ENCODE measurements at regions not wholly inside any gene's neighbourhood (a gene's known extent, or its start where the extent isn't known, plus 50 kb on each side); places are given as distances from the start of the nearest gene placed in this dataset.

DNA sequence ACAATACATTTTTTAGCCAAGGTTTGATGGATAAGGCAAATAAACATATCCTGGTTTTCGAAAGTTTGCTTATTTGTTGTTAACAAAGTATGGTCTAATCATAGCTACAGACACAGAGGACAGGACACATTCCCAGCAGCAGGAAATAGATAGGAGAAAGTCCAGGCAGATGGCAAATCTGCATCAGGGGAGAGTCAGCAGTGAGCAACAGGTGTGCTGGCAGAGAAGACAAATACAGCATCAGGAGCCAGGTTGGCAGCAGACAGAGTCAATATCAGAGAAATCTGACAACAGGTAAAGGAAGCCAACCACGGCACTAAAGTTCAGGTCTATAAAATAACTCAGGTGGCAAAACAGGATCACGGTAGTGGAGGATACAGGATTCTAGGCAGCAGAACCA, 210.7 kb upstream of the PTBP2 start:
- CTCF ChIA-PET: no interaction called here
- DNase-seq: no peak
- POLR2A ChIA-PET: no interaction called here

GRCh38 chr1:96513136-96513535, 208.4 kb upstream of the PTBP2 start:
- 38% methylated on average over 1 of the region's 1 CpG for WGBS (ENCODE audit: low lambda C conversion rate)
- Histone ChIP-seq H2AFZ (ENCODE audit: low read depth) (no peak overlapping the region), H3K9me3 (no peaks in the 10 kb centered on the region), H3K36me3 (replicated peaks in 1 of 2; ENCODE audit: control insufficient read depth in 1 of 2, insufficient read depth in 2 of 2, low read length in 1 of 2) (no peaks in the 10 kb centered on the region), H3K4me1 (ENCODE audit: control insufficient read depth in 1 of 2, insufficient read depth in 2 of 2, low read depth in 1 of 2, low read length in 1 of 2) (no peaks in the 10 kb centered on the region), H3K27me3 (ENCODE audit: insufficient read depth) (no peaks in the 10 kb centered on the region), H3K4me2 (no peak overlapping the region), H3K9me2 (no peaks in the 10 kb centered on the region), H4K20me1 (ENCODE audit: insufficient read depth) (no peaks in the 10 kb centered on the region), H3K27ac (ENCODE audit: low read depth in 2 of 2, low read length in 1 of 2) (no peak overlapping the region), H3K4me3 (ENCODE audit: low read depth in 2 of 2, low read length in 1 of 2) (no peak overlapping the region), H3K79me2 (ENCODE audit: insufficient read depth) (no peaks in the 10 kb centered on the region), H3K9ac (no peak overlapping the region), H3F3A (replicated peaks; ENCODE audit: insufficient read depth) (no peaks in the 10 kb centered on the region)
- POLR2A ChIA-PET: no interaction called here
- no peak for DNase-seq
- CTCF ChIA-PET: interaction anchor here (0.6 kb wide), 1 partner anchor 8 kb away, joined by 3 read pairs; no protein-coding TSS in a partner anchor
- TF ChIP-seq GABPA (IDR thresholded peaks at IDR 0.05; ENCODE audit: low read depth) (no peak), MXI1 (IDR thresholded peaks at IDR 0.05; ENCODE audit: low read depth, low read length) (no peak)

More for the DNA sequence above, 210.7 kb upstream of the PTBP2 start:
- 85% methylated on average over 3 of the region's 3 CpGs for WGBS (ENCODE audit: low lambda C conversion rate)
- Histone ChIP-seq H3F3A (replicated peaks; ENCODE audit: insufficient read depth) (no peaks in the 10 kb centered on the region), H3K9me3 (no peaks in the 10 kb centered on the region), H3K4me3 (ENCODE audit: low read depth in 2 of 2, low read length in 1 of 2) (no peak overlapping the region), H3K79me2 (ENCODE audit: insufficient read depth) (no peaks in the 10 kb centered on the region), H2AFZ (ENCODE audit: low read depth) (no peak overlapping the region), H3K27me3 (ENCODE audit: insufficient read depth) (no peaks in the 10 kb centered on the region), H4K20me1 (ENCODE audit: insufficient read depth) (no peaks in the 10 kb centered on the region), H3K27ac (ENCODE audit: low read depth in 2 of 2, low read length in 1 of 2) (no peak overlapping the region), H3K9ac (no peak overlapping the region), H3K36me3 (replicated peaks in 1 of 2; ENCODE audit: control insufficient read depth in 1 of 2, insufficient read depth in 2 of 2, low read length in 1 of 2) (no peaks in the 10 kb centered on the region), H3K4me2 (no peak overlapping the region), H3K4me1 (ENCODE audit: control insufficient read depth in 1 of 2, insufficient read depth in 2 of 2, low read depth in 1 of 2, low read length in 1 of 2) (no peaks in the 10 kb centered on the region), H3K9me2 (no peaks in the 10 kb centered on the region)
- no peak for TF ChIP-seq GATA2 (CRISPR knock-in tag; IDR thresholded peaks at IDR 0.05)

DNA sequence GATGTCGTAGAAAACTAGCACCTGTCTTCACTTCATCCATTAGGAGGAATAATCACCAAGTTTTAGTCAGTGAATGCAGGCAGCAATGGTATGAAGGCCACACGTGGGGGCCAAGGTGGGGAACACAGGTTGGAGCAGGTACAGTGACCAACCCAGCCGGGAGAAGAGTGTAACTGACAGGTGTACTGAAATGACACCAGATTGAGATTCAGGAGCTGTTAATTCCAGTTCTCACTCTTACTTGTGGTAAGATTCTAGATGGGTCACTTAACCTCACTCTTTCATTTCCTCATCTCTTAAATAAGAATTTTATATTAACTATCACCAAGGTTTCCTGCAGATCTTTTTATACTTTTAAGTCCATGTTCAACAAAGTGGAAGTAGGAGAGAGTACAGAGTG, 206.2 kb upstream of the PTBP2 start:
- Histone ChIP-seq H3K9ac (no peak overlapping the region), H3K4me1 (ENCODE audit: control insufficient read depth in 1 of 2, insufficient read depth in 2 of 2, low read depth in 1 of 2, low read length in 1 of 2) (no peaks in the 10 kb centered on the region), H3F3A (replicated peaks; ENCODE audit: insufficient read depth) (no peaks in the 10 kb centered on the region), H4K20me1 (ENCODE audit: insufficient read depth) (no peaks in the 10 kb centered on the region), H3K27me3 (ENCODE audit: insufficient read depth) (no peaks in the 10 kb centered on the region), H3K27ac (ENCODE audit: low read depth in 2 of 2, low read length in 1 of 2) (no peak overlapping the region), H3K9me3 (no peaks in the 10 kb centered on the region), H3K4me3 (ENCODE audit: low read depth in 2 of 2, low read length in 1 of 2) (no peak overlapping the region), H3K9me2 (no peaks in the 10 kb centered on the region), H2AFZ (ENCODE audit: low read depth) (no peak overlapping the region), H3K36me3 (replicated peaks in 1 of 2; ENCODE audit: control insufficient read depth in 1 of 2, insufficient read depth in 2 of 2, low read length in 1 of 2) (no peaks in the 10 kb centered on the region), H3K4me2 (no peak overlapping the region), H3K79me2 (ENCODE audit: insufficient read depth) (no peaks in the 10 kb centered on the region)
- CTCF ChIA-PET: no interaction called here
- no peak for DNase-seq
- WGBS (ENCODE audit: low lambda C conversion rate): 60% methylated on average over 3 of the region's 3 CpGs
- POLR2A ChIA-PET: no interaction called here
- no peak for TF ChIP-seq TAF1 (IDR thresholded peaks at IDR 0.05; ENCODE audit: borderline replicate concordance, low read depth, low read length)
- TF ChIP-seq RFX5 (IDR thresholded peaks at IDR 0.05; ENCODE audit: low read length): no peak
- no peak for TF ChIP-seq YY1 (IDR thresholded peaks at IDR 0.05; ENCODE audit: low read depth)
- no peak for TF ChIP-seq MEF2A (IDR thresholded peaks at IDR 0.05; ENCODE audit: borderline replicate concordance, low read depth)
- TF ChIP-seq, protein P1, sequence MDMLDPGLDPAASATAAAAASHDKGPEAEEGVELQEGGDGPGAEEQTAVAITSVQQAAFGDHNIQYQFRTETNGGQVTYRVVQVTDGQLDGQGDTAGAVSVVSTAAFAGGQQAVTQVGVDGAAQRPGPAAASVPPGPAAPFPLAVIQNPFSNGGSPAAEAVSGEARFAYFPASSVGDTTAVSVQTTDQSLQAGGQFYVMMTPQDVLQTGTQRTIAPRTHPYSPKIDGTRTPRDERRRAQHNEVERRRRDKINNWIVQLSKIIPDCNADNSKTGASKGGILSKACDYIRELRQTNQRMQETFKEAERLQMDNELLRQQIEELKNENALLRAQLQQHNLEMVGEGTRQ (IDR thresholded peaks at IDR 0.05; ENCODE audit: borderline replicate concordance, low read depth, low read length): no peak
- no peak for TF ChIP-seq SMC3 (IDR thresholded peaks at IDR 0.05; ENCODE audit: low read depth, low read length)
- no peak for TF ChIP-seq GABPA (IDR thresholded peaks at IDR 0.05; ENCODE audit: low read depth)
- TF ChIP-seq JUND (IDR thresholded peaks at IDR 0.05): no peak
- TF ChIP-seq RXRA (IDR thresholded peaks at IDR 0.05; ENCODE audit: borderline replicate concordance, low read depth): no peak
- TF ChIP-seq GATA2 (CRISPR knock-in tag; IDR thresholded peaks at IDR 0.05): no peak
- TF ChIP-seq FOSL2 (IDR thresholded peaks at IDR 0.05; ENCODE audit: borderline replicate concordance, low read depth): no peak
- no peak for TF ChIP-seq FOXJ3 (CRISPR knock-in tag; IDR thresholded peaks at IDR 0.05)
- no peak for TF ChIP-seq CTCF (IDR thresholded peaks at IDR 0.05)
- TF ChIP-seq, protein P2, sequence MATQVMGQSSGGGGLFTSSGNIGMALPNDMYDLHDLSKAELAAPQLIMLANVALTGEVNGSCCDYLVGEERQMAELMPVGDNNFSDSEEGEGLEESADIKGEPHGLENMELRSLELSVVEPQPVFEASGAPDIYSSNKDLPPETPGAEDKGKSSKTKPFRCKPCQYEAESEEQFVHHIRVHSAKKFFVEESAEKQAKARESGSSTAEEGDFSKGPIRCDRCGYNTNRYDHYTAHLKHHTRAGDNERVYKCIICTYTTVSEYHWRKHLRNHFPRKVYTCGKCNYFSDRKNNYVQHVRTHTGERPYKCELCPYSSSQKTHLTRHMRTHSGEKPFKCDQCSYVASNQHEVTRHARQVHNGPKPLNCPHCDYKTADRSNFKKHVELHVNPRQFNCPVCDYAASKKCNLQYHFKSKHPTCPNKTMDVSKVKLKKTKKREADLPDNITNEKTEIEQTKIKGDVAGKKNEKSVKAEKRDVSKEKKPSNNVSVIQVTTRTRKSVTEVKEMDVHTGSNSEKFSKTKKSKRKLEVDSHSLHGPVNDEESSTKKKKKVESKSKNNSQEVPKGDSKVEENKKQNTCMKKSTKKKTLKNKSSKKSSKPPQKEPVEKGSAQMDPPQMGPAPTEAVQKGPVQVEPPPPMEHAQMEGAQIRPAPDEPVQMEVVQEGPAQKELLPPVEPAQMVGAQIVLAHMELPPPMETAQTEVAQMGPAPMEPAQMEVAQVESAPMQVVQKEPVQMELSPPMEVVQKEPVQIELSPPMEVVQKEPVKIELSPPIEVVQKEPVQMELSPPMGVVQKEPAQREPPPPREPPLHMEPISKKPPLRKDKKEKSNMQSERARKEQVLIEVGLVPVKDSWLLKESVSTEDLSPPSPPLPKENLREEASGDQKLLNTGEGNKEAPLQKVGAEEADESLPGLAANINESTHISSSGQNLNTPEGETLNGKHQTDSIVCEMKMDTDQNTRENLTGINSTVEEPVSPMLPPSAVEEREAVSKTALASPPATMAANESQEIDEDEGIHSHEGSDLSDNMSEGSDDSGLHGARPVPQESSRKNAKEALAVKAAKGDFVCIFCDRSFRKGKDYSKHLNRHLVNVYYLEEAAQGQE (IDR thresholded peaks at IDR 0.05; ENCODE audit: low read depth, low read length): no peak
- no peak for TF ChIP-seq IRF3 (IDR thresholded peaks at IDR 0.05; ENCODE audit: low read depth, low read length)

Measured in SK-N-SH (cell line).